GM12878 (cell line): ENCODE measurements at regions not wholly inside any gene's neighbourhood (a gene's known extent, or its start where the extent isn't known, plus 50 kb on each side); places are given as distances from the start of the nearest gene placed in this dataset.

ENCODE experiments used
- ATAC-seq: fragments of 200-7000 bp; cut with Tn5 transposase; 3 replicates; pipeline ENCODE4 v1.9.1; 2020; ENCODE audit warnings: mild to moderate bottlenecking, moderate library complexity
- BruUV-seq: library from RNA; stranded (reverse); fragments of 400-500 nt; replicated peaks from 2 replicates; lab custom pipeline; 2021; lab: Mats Ljungman, UMichigan
- CTCF ChIA-PET: fragments of 300-600 bp; sonication (Branson Sonifier 250); formaldehyde crosslinking; extraction: SDS; loops from one replicate; lab custom pipeline; 2021; ENCODE audit warnings: inconsistent platforms; lab: Yijun Ruan, JAX
- POLR2A ChIA-PET: fragments of 350-600 bp; formaldehyde crosslinking; extraction: SDS; loops from one replicate; lab custom pipeline; 2021; ENCODE audit warnings: inconsistent platforms; lab: Charles Lee
- RAD21 ChIA-PET: fragments of 300-600 bp; sonication (Branson Sonifier 250); formaldehyde crosslinking; loops from one replicate; lab custom pipeline; 2023; ENCODE audit warnings: antibody characterized with exemption; ENCODE audit not compliant: unreplicated experiment; lab: Charles Lee
- SMC1A ChIA-PET: fragments of 300-600 bp; sonication (Branson Sonifier 250); formaldehyde crosslinking; loops from one replicate; lab custom pipeline; 2023; ENCODE audit not compliant: unreplicated experiment, uncharacterized antibody; lab: Charles Lee
- DNase-seq: peaks from one replicate; pipeline ENCODE4 v3.0.0-alpha.2; 2011; ENCODE audit warnings: low read depth, low spot score
- FAIRE-seq: peaks from 3 replicates; lab custom pipeline; 2011; peaks lifted over from hg19 to GRCh38; lab: Jason Lieb, UNC
- H2AFZ ChIP-seq: 2 replicates; pipeline ENCODE4 v1.6.0; 2011; ENCODE audit warnings: low read depth, low read length, control low read depth; ENCODE audit not compliant: control insufficient read depth
- H3K27ac ChIP-seq: 2 replicates; pipeline ENCODE4 v1.5.1; 2011; ENCODE audit warnings: control low read depth; ENCODE audit not compliant: control insufficient read depth, insufficient read depth
- H3K27me3 ChIP-seq, 2 experiments: replicated peaks in 1 of 2; 2 replicates each; pipeline versions ENCODE4 v1.6.0 to v1.6.1; 2011; ENCODE audit warnings: low read length in 1 of 2; ENCODE audit not compliant: control insufficient read depth in 2 of 2, insufficient read depth in 2 of 2
- H3K36me3 ChIP-seq, 2 experiments: 2 replicates each; pipeline ENCODE4 v1.5.1; 2011; ENCODE audit warnings: low read length in 1 of 2; ENCODE audit not compliant: control insufficient read depth in 2 of 2, insufficient read depth in 2 of 2
- H3K4me1 ChIP-seq: 2 replicates; pipeline ENCODE4 v1.6.1; 2011; ENCODE audit warnings: mild to moderate bottlenecking, low read length, moderate library complexity, mixed read lengths; ENCODE audit not compliant: control insufficient read depth, insufficient read depth
- H3K4me2 ChIP-seq: 2 replicates; pipeline ENCODE4 v1.6.0; 2011; ENCODE audit warnings: control low read depth; ENCODE audit not compliant: control insufficient read depth, insufficient read depth
- H3K4me3 ChIP-seq: fragments of 200-600 bp; sonication (generic); 2 replicates; pipeline ENCODE4 v1.5.1; 2016
- H3K79me2 ChIP-seq: 2 replicates; pipeline ENCODE4 v1.6.0; 2011; ENCODE audit warnings: low read length; ENCODE audit not compliant: control insufficient read depth, insufficient read depth
- H3K9ac ChIP-seq: 2 replicates; pipeline ENCODE4 v1.8.0; 2011; ENCODE audit warnings: low read length, control low read depth, mixed read lengths; ENCODE audit not compliant: control insufficient read depth, insufficient read depth
- H3K9me3 ChIP-seq: replicated peaks from 3 replicates; pipeline ENCODE4 v1.5.1; 2011; ENCODE audit warnings: mild to moderate bottlenecking, low read length; ENCODE audit not compliant: control insufficient read depth, insufficient read depth
- H4K20me1 ChIP-seq: 2 replicates; pipeline ENCODE4 v1.6.0; 2011; ENCODE audit not compliant: control insufficient read depth, insufficient read depth
- CBX3 ChIP-seq: fragments of 200-600 bp; sonication (generic); IDR thresholded peaks from 2 replicates; pipeline ENCODE4 v1.6.1; 2016; ENCODE audit warnings: low read depth, borderline replicate concordance
- CREM ChIP-seq: IDR thresholded peaks from 2 replicates; pipeline ENCODE4 v1.6.1; 2014; ENCODE audit warnings: antibody characterized with exemption, low read depth
- EED ChIP-seq: sonication (generic); IDR thresholded peaks from 2 replicates; pipeline ENCODE4 v1.6.1; 2016; ENCODE audit warnings: antibody characterized with exemption, low read depth
- MTA3 ChIP-seq: IDR thresholded peaks from 2 replicates; pipeline ENCODE4 v1.6.1; 2012; ENCODE audit warnings: low read length, inconsistent platforms, borderline replicate concordance
- NFXL1 ChIP-seq: fragments of 450-650 bp; IDR thresholded peaks from 2 replicates; pipeline ENCODE4 v1.6.1; 2017; ENCODE audit warnings: antibody characterized with exemption, mild to moderate bottlenecking, borderline replicate concordance
- RCOR1 ChIP-seq: conservative IDR thresholded peaks from 2 replicates; pipeline ENCODE4 v1.6.1; 2012; ENCODE audit warnings: low read depth, low read length, improper control_type of control experiment
- RUNX3 ChIP-seq: IDR thresholded peaks from 2 replicates; pipeline ENCODE4 v1.6.1; 2012; ENCODE audit warnings: low read length, inconsistent platforms
- SIN3A ChIP-seq: IDR thresholded peaks from 2 replicates; pipeline ENCODE4 v1.6.1; 2012; ENCODE audit warnings: low read depth, low read length, improper control_type of control experiment
- SMAD1 ChIP-seq: fragments of 450-650 bp; IDR thresholded peaks from 2 replicates; pipeline ENCODE4 v1.6.1; 2018; ENCODE audit warnings: mild to moderate bottlenecking, low read depth; ENCODE audit not compliant: partially characterized antibody
- SPI1 ChIP-seq: IDR thresholded peaks from 2 replicates; pipeline ENCODE4 v1.6.1; 2011; ENCODE audit warnings: low read depth, mild to moderate bottlenecking, low read length, moderate library complexity, borderline replicate concordance; ENCODE audit not compliant: insufficient read depth
- SREBF1 ChIP-seq: IDR thresholded peaks from 2 replicates; pipeline ENCODE4 v1.6.1; 2012; ENCODE audit warnings: mild to moderate bottlenecking, low read length
- TARDBP ChIP-seq: IDR thresholded peaks from 2 replicates; pipeline ENCODE4 v1.6.1; 2016; ENCODE audit warnings: borderline replicate concordance
- ZNF274 ChIP-seq: IDR thresholded peaks from one replicate; pipeline ENCODE4 v1.8.0; 2011; ENCODE audit not compliant: insufficient read length, insufficient read depth
- WGBS: methylation state at CpG from one replicate; pipeline ENCODE4 v1.1.6; 2016; ENCODE audit warnings: low lambda C conversion rate; ENCODE audit not compliant: insufficient replicate concordance, insufficient coverage; ENCODE audit errors: missing lambda C conversion rate; 5-methylcytosine and 5-hydroxymethylcytosine counted together
- in situ Hi-C: fragments of 300-500 bp; cut with MboI; formaldehyde crosslinking; loops from 9 replicates; pipeline ENCODE4 v1.14.3; 2018; ENCODE audit warnings: mixed read lengths
- intact Hi-C: fragments of 100-400 bp; cut with micrococcal nuclease; formaldehyde crosslinking; loops from one replicate; pipeline ENCODE4 v1.14.2; 2022; ENCODE audit not compliant: unreplicated experiment
- TF ChIP-seq, protein P1 (sequence below): IDR thresholded peaks from 2 replicates; pipeline ENCODE4 v1.6.1; 2012; ENCODE audit warnings: low read length, inconsistent platforms

- RAD21 ChIA-PET: no interaction called here
- DNase-seq (no peak), FAIRE-seq (no peak), ATAC-seq (no peak)
- intact Hi-C loops (no loop called here), in situ Hi-C loops (no loop called here)
- no peak for TF ChIP-seq SIN3A
- no peak for TF ChIP-seq EED
- no peak for TF ChIP-seq CREM
- TF ChIP-seq SMAD1: no peak
- no peak for TF ChIP-seq MTA3
- TF ChIP-seq SREBF1: no peak
- no peaks in the 10 kb centered on the region for H3K36me3 ChIP-seq
- H4K20me1 ChIP-seq: no peaks in the 10 kb centered on the region
- no peak overlapping the region for H3K4me2 ChIP-seq
- no TSS peak for BruUV-seq
- H3K9me3 ChIP-seq: no peaks in the 10 kb centered on the region
- SMC1A ChIA-PET: no interaction called here
- H3K4me3 ChIP-seq: no peak overlapping the region
- H3K9ac ChIP-seq: no peak overlapping the region
- CTCF ChIA-PET: no interaction called here
- no peak overlapping the region for H2AFZ ChIP-seq
- POLR2A ChIA-PET: no interaction called here
- H3K79me2 ChIP-seq: no peaks in the 10 kb centered on the region
- H3K27ac ChIP-seq: no peak overlapping the region
- no peaks in the 10 kb centered on the region for H3K4me1 ChIP-seq
- H3K27me3 ChIP-seq: no peaks in the 10 kb centered on the region
These were observed 885.8 kb downstream of the KCNJ2 start for GRCh38 chr17:71055128-71055527.

GRCh38 chr17:71057448-71057847 lies 888.1 kb downstream of the KCNJ2 start:
- 45% methylated on average over 6 of the region's 6 CpGs for WGBS
- ChIA-PET RAD21 (no interaction called here), CTCF (interaction anchor here (1.5 kb wide), 1 partner anchor 9 kb away, joined by 5 read pairs; no protein-coding TSS in a partner anchor), SMC1A (interaction anchor here (1.0 kb wide), 1 partner anchor 291 kb away, joined by 3 read pairs; no protein-coding TSS in a partner anchor), POLR2A (no interaction called here)
- DNase-seq (no peak), ATAC-seq (no peak), FAIRE-seq (no peak)
- BruUV-seq: no TSS peak
- TF ChIP-seq ZNF274 (no peak), SIN3A (no peak), NFXL1 (no peak), CBX3 (no peak), SPI1 (no peak), TARDBP (no peak), RCOR1 (no peak), RUNX3 (no peak)
- TF ChIP-seq, protein P1, sequence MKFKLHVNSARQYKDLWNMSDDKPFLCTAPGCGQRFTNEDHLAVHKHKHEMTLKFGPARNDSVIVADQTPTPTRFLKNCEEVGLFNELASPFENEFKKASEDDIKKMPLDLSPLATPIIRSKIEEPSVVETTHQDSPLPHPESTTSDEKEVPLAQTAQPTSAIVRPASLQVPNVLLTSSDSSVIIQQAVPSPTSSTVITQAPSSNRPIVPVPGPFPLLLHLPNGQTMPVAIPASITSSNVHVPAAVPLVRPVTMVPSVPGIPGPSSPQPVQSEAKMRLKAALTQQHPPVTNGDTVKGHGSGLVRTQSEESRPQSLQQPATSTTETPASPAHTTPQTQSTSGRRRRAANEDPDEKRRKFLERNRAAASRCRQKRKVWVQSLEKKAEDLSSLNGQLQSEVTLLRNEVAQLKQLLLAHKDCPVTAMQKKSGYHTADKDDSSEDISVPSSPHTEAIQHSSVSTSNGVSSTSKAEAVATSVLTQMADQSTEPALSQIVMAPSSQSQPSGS: no peak
- in situ Hi-C loops (no loop called here), intact Hi-C loops (no loop called here)
- H3K4me2 ChIP-seq: no peak overlapping the region
- no peak overlapping the region for H3K9ac ChIP-seq
- H3K79me2 ChIP-seq: no peaks in the 10 kb centered on the region
- no peaks in the 10 kb centered on the region for H3K36me3 ChIP-seq
- H3K27ac ChIP-seq: no peak overlapping the region
- H3K27me3 ChIP-seq: no peaks in the 10 kb centered on the region
- no peaks in the 10 kb centered on the region for H4K20me1 ChIP-seq
- no peak overlapping the region for H2AFZ ChIP-seq
- H3K9me3 ChIP-seq: no peaks in the 10 kb centered on the region
- no peaks in the 10 kb centered on the region for H3K4me1 ChIP-seq
- H3K4me3 ChIP-seq: no peak overlapping the region
